Myocyte (in vitro differentiated cells): ENCODE measurements at regions not wholly inside any gene's neighbourhood (a gene's known extent, or its start where the extent isn't known, plus 50 kb on each side); places are given as distances from the start of the nearest gene placed in this dataset.
"Not testable (repeated sequence)": the region's sequence is repeated elsewhere in the genome, so short reads cannot be mapped to it uniquely, and the experiment has no call there.

ENCODE experiments used
- DNase-seq: peaks from one replicate; pipeline ENCODE4 v3.0.0-alpha.2; 2012; ENCODE audit warnings: low read depth

GRCh38 chr5:126143622-126144021, 279.6 kb upstream of the GRAMD2B start:
- no peak for DNase-seq

GRCh38 chr5:126150319-126150718, 272.9 kb upstream of the GRAMD2B start:
- DNase-seq: not testable (repeated sequence)

GRCh38 chr5:126155298-126155697, 267.9 kb upstream of the GRAMD2B start:
- not testable (repeated sequence) for DNase-seq

DNA sequence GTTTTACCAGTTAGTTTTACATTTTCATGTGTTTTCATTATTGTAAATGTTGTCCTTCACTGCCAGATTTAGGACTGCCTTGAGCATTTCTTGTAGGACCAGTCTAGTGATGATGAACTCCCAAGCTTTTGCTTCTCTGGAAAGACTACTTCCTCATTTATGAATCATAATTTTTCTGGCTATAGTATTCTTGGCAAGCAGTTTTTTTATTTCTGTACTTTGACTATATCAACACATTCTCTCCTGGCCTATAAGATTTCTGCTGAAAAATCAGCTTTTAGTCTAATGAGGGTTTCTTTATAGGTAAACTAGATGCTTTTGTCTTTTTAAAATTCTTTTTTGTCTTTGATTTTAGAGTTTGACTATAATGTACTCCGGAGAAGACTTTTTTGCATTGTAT, 256.8 kb upstream of the GRAMD2B start:
- no peak for DNase-seq

GRCh38 chr5:126168785-126169184, 254.4 kb upstream of the GRAMD2B start:
- DNase-seq: no peak

DNA sequence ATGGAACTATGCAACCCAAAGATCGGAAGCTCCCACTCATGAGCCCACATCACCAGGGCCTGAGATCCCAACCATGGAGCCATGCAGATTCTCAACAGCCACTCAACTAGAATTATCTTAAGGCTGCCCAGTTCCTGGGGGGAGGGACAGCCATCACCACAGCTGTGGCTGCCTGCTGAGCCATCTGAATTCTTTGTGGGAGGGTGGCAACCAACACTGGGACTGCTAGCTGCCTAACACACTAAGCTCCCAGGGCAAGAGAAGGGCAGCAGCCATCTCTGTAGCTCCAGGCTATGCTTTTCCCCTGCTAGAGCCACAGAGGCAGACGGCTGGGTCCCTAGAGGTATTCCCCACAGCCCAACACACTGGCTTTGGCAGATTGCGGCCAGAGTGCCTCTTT, 251.3 kb upstream of the GRAMD2B start:
- DNase-seq: peak; percentile 69

- no peak for DNase-seq
These were observed 250.4 kb upstream of the GRAMD2B start for GRCh38 chr5:126172812-126173211.

DNA sequence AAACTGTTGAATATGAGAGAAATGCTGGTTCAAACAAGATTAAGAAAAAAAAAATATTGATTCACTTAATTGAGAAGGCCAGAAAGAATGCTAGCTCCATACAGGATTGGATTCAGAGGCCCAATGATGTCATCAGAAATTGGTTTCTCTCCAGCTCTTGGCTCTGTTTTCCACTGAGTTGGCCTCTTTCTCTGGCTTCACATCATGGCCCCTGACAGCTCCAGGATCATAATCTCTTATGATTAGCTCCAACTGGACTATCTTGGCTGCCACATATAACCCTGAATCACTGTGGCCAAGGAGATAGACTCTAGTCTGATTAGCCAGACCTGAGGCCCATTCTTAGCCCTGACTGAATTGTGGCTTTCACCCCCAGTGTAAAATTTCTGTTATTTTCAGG, 244.7 kb upstream of the GRAMD2B start:
- peak; percentile 12 for DNase-seq

GRCh38 chr5:126182971-126183695, 240.1 kb upstream of the GRAMD2B start:
- DNase-seq: peak; percentile 18

DNA sequence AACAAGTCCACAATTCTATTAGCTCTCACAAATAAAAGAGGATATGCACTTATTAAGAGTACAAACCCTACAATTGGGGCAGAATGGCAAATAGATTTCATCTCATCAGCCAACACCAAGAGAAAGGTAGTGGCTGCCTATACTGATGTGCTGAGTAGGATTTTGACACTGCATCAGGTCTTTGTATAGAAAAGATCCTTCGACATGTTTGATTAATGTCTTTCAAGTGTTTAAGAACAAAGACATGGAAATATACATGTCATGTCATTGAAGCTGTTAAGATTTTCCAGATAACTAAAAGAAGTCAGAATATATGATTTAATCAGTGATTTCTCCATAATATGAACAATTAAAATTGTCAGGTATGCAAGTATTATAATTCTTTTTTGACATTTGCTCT, 238.7 kb upstream of the GRAMD2B start:
- no peak for DNase-seq

- no peak for DNase-seq
These were observed 237.0 kb upstream of the GRAMD2B start for GRCh38 chr5:126186210-126186609.

GRCh38 chr5:126188804-126189203, 234.4 kb upstream of the GRAMD2B start:
- no peak for DNase-seq

DNA sequence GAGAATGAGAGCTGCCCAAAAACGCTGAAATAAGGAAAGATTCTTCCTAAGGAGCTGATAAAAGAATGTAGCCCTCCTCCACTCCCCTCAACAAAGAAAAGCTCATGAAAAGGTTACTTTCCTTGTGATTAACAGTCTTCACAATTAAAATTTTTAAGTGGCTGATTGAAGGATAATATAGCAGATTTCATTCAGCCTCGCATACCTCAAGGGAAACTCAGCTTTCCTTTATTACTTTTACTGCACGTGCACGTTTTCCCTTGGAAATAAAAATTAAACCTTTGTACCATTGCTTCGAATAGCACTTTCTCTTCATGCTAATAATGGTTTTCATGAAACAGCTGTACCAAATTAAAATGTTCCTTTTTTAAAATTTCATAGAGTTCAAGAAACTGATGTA, 234.0 kb upstream of the GRAMD2B start:
- no peak for DNase-seq

DNA sequence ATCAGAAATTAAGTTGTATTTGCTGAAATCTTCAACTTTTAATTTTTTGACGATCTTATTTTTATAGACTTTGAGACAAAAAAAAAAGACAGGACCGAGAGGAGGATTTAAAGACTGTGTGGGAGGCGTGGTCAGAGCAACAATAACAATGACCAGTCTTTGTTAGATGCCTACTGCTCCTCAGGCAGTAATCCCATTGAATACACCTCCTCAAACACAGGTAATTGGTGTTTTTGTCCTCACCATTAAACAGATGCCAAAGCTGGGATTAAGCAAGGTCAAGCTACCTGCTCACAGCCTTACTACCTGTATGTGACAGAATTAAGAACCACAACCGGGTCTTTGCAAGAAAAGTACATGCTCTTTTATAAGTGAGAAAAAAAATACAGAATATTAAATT, 233.3 kb upstream of the GRAMD2B start:
- DNase-seq: no peak

DNA sequence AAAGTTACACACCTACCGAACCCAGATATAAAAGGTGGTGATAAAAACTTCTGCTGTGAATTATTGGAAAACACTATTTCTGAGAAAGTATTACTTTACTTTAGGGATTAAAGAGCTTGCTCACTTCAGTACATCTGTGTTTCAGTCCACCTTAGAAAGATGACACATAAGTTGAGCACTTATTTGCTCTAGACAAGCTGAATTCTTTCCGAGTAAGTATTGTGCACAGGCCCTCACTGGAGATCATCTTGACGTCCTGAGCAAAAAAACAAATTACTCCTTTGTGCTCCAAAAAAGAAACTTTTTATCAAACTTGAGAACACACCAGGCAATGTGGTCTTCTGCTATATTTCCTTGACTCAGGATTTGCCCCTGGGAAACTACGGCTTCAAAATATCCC, 231.0 kb upstream of the GRAMD2B start:
- DNase-seq: no peak

DNA sequence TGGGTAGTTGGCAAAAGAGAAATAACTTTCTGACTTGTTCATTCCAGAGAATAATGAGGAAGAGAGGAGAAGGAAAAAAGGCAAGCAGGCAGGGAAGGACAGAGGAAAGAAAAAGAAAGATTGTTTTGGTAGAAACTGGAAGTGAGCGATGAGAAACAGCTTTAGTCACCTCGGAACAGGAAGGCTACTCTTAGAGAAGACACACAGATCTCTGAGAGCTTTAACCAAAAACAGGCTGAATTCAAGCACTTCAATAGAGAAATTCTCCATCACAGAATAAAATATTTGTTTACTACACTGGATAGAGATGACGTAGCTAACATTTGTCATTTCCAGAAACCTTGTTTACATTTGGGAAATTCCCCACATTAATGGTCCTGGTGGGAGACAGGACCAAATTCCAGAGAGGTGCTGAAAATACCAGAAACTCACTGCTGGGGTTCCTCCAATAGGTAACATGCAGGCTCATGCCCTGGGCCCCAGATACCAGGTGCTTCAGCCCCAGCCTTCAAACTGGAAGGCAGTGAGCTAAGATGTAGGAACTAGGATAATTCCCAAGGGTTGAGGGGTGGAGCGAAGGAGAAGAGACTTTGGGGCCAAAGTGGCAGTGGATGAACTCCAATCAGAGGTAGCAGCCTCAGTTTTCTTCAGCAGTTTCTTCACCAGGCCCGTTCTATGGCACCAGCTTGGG, 227.7 kb upstream of the GRAMD2B start:
- DNase-seq: no peak

- no peak for DNase-seq
These were observed 224.7 kb upstream of the GRAMD2B start for GRCh38 chr5:126198531-126198930.

DNA sequence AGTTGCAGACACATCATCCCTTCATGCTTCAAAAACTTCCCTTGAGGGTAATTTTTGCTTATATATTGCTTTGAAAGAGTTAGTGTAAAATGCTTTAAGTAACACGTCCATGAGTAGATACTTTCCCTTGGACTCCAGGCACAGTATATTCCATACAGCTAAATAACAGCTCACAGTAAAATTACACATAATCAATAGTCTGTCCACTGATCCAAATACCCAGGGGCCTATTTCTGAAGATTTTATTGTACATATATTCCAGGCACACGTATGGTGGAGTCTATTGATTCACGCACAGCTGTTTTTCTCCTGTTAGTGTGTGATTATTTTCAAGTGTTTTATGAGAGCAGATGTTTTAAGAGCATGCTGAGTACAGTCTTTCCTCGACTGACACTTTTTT, 223.7 kb upstream of the GRAMD2B start:
- DNase-seq: no peak

- no peak for DNase-seq
These were observed 214.5 kb upstream of the GRAMD2B start for GRCh38 chr5:126208691-126209090.

- DNase-seq: no peak
These were observed 212.3 kb upstream of the GRAMD2B start for GRCh38 chr5:126210955-126211354.

- DNase-seq: no peak
These were observed 203.6 kb upstream of the GRAMD2B start for GRCh38 chr5:126219616-126220015.

DNA sequence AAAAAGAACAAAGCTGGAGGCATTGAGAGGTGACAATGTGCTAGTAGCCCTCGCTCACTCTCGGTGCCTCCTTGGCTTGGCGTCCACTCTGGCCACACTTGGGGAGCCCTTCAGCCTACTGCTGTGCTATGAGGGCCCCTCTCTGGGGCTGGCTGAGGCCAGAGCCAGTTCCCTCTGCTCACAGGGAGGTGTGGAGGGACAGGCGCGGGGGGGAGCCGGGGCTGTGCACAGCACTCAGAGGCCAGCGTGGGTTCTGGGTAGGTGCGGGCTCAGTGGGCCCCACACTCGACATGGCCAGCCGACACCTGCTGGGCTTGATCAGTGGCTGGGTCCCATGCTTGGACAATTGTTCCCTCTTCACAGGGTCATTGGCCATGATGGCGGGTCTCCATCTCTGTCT, 202.5 kb upstream of the GRAMD2B start:
- no peak for DNase-seq

- no peak for DNase-seq
These were observed 194.3 kb upstream of the GRAMD2B start for GRCh38 chr5:126228934-126229333.
